ENCODE measurements at regions not wholly inside any gene's neighbourhood (a gene's known extent, or its start where the extent isn't known, plus 50 kb on each side); places are given as distances from the start of the nearest gene placed in this dataset.

DNA sequence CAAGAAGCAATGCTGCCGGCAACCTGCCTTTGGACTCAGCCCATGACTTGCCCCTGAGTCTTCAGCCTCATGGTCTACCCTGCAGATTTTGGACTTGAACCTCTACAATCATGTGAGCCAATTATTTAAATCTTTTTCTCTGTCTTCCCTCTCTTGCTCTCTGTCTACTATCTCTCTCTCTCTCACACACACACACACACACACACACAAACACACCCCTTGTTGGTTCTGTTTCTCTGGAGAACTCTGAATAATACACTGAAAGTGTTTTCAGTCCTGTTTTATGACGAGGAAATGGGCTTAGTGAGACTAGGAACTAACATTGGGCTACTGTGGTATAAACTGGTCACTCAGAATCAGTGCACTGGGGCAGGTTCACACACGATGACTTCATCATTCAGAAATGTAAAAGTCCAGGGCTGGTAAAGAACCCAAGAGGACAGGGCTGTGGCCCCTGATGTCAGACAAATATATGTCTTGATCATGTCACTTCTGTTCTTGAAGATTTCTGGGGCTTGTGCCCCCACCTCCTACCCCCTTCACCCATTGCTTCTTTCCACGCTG is 266.1 kb upstream of the SIX2 start:
- H3K9me3 ChIP-seq (replicated peaks; ENCODE audit: control insufficient read depth, low read depth, low read length), result no peaks in the 10 kb centered on the region
- WGBS (ENCODE audit: insufficient coverage), result 75% methylated on average over 3 of the region's 4 CpGs
- peaks cover 36% of the 10 kb centered on the region for H3K4me1 ChIP-seq (ENCODE audit: control insufficient read depth, insufficient read depth, low read length)
- H3K36me3 ChIP-seq (ENCODE audit: control insufficient read depth, insufficient read depth, low read length), result no peaks in the 10 kb centered on the region
- peaks cover 4% of the 10 kb centered on the region for H3K27me3 ChIP-seq (ENCODE audit: control insufficient read depth, insufficient read depth, low read length)
- DNase-seq, result no peak
- no peak overlapping the region for H3K4me3 ChIP-seq (ENCODE audit: low read length)
- H3K27ac ChIP-seq (ENCODE audit: low read length), result no peak overlapping the region

DNA sequence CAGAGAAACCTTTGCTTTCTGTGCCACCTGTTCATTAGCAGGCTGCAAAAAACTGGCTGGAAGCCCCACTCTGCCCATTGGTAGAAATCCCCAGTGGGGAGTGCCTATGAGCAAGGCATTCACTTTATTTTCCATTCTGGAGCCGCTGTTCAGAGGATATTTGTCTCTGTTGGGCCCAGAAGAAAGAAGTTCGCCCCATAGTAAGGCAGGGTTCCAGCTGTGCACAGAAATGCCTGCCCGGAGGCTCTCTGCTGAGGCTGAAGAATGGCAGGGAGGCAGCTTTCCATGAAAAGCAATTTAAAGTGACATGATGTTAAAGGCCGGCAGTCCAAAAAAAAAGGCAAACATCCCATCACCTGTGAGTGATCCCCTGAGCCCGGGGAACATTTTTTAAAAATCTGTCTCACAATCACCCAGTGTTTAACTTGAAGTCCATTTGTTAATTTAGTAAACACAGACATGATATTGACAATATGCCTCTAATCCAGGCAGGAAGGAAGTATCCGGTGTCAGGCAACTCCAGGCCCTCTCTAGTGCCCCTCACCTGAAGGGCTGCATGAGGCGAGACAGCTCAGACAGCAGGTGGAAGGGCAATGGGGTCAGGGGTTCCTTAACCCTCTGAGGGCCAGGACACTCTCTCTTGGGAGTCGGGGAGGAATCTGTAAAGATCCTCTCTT is 265.1 kb upstream of the SIX2 start:
- H3K27me3 ChIP-seq (ENCODE audit: control insufficient read depth, insufficient read depth, low read length), result peaks cover 4% of the 10 kb centered on the region
- H3K4me3 ChIP-seq (ENCODE audit: low read length), result no peak overlapping the region
- DNase-seq, result peak; percentile 54
- WGBS (ENCODE audit: insufficient coverage), result 89% methylated on average over 1 of the region's 8 CpGs
- peaks cover 36% of the 10 kb centered on the region for H3K4me1 ChIP-seq (ENCODE audit: control insufficient read depth, insufficient read depth, low read length)
- H3K9me3 ChIP-seq (replicated peaks; ENCODE audit: control insufficient read depth, low read depth, low read length), result no peaks in the 10 kb centered on the region
- H3K27ac ChIP-seq (ENCODE audit: low read length), result no peak overlapping the region
- no peaks in the 10 kb centered on the region for H3K36me3 ChIP-seq (ENCODE audit: control insufficient read depth, insufficient read depth, low read length)

DNA sequence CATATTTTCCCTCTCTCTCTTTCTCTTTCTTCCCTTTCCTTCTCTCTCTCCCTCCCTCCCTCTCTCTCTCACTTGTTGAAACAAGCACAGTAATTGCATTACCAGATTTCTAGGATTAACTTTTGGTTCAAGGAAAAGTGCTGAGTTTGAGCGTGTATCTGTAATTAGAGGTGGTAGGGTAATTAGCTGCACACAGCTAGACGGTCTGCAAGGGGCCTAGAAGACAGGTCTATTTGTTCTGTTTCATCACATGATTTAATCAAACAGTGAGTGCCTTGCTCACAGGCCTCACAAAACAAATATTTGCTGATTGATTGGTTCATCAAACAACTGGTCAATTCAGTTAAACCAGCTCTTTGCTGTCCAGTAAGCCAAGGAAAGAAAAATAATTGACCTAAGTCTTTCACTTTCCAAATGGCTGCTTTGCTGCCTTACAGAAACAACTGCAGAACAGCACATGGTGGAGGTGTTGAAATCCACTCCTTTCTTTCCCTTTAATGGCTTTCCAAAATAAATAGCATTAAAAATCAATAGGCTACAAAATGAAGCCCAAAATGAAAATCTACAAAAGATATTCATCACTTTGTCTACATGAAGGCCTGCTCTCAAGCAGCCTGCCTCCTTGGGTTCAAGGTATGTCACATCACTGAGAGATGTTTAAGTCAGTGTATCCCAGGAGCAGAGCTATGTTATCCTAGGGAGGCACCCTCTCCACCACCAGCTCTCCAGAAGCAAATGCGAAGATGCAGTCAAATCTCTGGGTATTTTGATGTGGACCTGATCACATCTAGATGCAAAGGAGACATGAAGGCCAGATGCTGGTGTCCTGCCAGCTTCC is 264.4 kb upstream of the SIX2 start:
- WGBS (ENCODE audit: insufficient coverage), result no CpG with 5 or more reads among the region's 3 CpGs
- Histone ChIP-seq H3K36me3 (ENCODE audit: control insufficient read depth, insufficient read depth, low read length) (no peaks in the 10 kb centered on the region), H3K4me1 (ENCODE audit: control insufficient read depth, insufficient read depth, low read length) (peaks cover 36% of the 10 kb centered on the region), H3K27me3 (ENCODE audit: control insufficient read depth, insufficient read depth, low read length) (peaks cover 4% of the 10 kb centered on the region), H3K27ac (ENCODE audit: low read length) (no peak overlapping the region), H3K4me3 (ENCODE audit: low read length) (no peak overlapping the region), H3K9me3 (replicated peaks; ENCODE audit: control insufficient read depth, low read depth, low read length) (no peaks in the 10 kb centered on the region)
- DNase-seq, result no peak

DNA sequence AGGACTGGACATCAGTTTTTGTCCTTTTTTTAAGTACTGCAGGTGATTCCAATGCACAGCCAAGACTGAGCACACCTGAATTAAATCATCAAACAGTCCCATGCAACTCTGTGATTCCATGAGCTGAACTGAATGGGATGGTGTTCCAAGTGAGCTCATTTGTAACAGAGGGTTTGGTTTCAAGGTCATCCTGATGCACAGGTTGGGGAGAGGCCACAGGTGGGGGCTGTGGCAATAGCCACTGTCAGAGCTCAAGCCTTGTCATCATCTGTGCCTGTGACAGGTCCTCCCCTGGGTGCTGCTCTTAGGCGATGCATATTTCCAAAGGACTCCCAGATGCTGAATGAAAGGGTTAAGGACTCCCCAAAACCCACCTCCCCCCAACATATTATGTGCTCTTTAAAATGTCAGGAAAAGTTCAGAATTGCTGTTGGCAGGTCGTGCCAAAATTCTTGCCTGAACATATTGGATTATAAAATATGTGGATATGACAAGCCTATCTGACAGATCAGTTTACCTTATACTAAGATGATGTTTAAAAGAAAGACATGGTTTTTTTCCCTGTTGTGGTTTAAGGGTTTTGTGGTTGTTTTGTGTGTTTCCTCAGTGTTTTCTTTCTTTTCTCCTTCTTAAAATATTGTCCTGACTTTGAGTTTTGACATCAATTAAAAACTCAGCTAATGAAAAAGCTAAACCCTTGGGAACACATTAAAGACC is 263.5 kb upstream of the SIX2 start:
- no peaks in the 10 kb centered on the region for H3K36me3 ChIP-seq (ENCODE audit: control insufficient read depth, insufficient read depth, low read length)
- H3K27ac ChIP-seq (ENCODE audit: low read length), result no peak overlapping the region
- no CpG with 5 or more reads among the region's 2 CpGs for WGBS (ENCODE audit: insufficient coverage)
- DNase-seq, result no peak
- H3K4me1 ChIP-seq (ENCODE audit: control insufficient read depth, insufficient read depth, low read length), result peaks cover 27% of the 10 kb centered on the region
- H3K27me3 ChIP-seq (ENCODE audit: control insufficient read depth, insufficient read depth, low read length), result peaks cover 3% of the 10 kb centered on the region
- no peak overlapping the region for H3K4me3 ChIP-seq (ENCODE audit: low read length)
- no peaks in the 10 kb centered on the region for H3K9me3 ChIP-seq (replicated peaks; ENCODE audit: control insufficient read depth, low read depth, low read length)

DNA sequence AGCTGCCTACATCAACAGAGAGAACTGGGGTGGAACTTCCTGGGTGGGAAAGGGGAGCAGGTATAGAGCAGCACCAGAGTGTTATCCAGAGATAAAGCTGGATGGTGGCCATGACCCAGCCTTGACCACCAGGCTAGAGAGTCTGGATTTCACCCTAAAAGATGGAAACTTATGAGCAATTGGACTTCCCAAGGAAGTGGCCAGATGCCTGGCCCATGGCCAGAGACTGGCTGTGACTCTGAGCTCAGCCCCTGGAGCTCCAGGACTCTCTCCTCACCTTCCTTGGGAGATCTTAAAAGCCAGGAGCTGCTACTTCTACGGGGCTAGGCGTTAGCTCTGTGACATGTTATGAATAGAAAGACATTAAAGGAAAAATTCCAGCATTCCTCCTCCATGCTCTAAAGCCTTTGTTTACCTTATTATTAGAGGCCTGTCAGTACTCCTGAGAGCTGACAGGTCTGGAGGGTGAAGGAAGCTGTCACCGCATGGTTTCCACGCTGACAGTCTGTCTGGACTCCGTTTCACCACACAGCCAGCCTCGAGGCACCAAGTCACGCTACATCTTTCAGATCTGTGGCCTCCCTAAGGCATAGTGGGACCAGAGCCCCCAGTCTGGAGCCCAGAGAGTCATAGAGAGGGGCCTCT is 260.0 kb upstream of the SIX2 start:
- DNase-seq, result no peak
- H3K4me3 ChIP-seq (ENCODE audit: low read length), result no peak overlapping the region
- H3K27me3 ChIP-seq (ENCODE audit: control insufficient read depth, insufficient read depth, low read length), result peaks cover 2% of the 10 kb centered on the region
- H3K36me3 ChIP-seq (ENCODE audit: control insufficient read depth, insufficient read depth, low read length), result no peaks in the 10 kb centered on the region
- no peaks in the 10 kb centered on the region for H3K9me3 ChIP-seq (replicated peaks; ENCODE audit: control insufficient read depth, low read depth, low read length)
- no peak overlapping the region for H3K27ac ChIP-seq (ENCODE audit: low read length)
- peaks cover 12% of the 10 kb centered on the region for H3K4me1 ChIP-seq (ENCODE audit: control insufficient read depth, insufficient read depth, low read length)
- 68% methylated on average over 4 of the region's 7 CpGs for WGBS (ENCODE audit: insufficient coverage)

DNA sequence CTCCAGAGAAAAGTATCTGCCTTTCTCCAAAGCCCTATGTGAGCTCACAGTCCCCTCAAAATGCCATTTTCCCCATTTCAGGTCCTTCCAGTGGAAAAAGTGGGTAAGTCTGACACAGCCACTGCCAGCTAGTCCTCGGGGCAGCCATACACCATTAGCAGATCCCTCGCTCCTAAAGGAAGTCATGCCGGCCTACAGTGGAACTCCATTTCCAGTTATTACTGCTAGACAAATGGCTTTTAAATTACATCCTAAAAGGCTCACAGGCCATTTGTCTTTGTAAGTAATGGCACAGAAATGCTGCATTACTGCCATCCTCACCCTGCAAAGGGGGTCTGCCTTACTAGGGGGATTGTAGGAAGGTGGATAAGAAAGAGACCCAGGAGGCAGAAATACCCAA is 259.4 kb upstream of the SIX2 start:
- no peak overlapping the region for H3K27ac ChIP-seq (ENCODE audit: low read length)
- no peak overlapping the region for H3K4me3 ChIP-seq (ENCODE audit: low read length)
- H3K9me3 ChIP-seq (replicated peaks; ENCODE audit: control insufficient read depth, low read depth, low read length), result no peaks in the 10 kb centered on the region
- H3K4me1 ChIP-seq (ENCODE audit: control insufficient read depth, insufficient read depth, low read length), result peaks cover 9% of the 10 kb centered on the region
- no peaks in the 10 kb centered on the region for H3K36me3 ChIP-seq (ENCODE audit: control insufficient read depth, insufficient read depth, low read length)
- peaks cover 2% of the 10 kb centered on the region for H3K27me3 ChIP-seq (ENCODE audit: control insufficient read depth, insufficient read depth, low read length)
- WGBS (ENCODE audit: insufficient coverage), result 81% methylated on average over 3 of the region's 3 CpGs
- DNase-seq, result no peak

DNA sequence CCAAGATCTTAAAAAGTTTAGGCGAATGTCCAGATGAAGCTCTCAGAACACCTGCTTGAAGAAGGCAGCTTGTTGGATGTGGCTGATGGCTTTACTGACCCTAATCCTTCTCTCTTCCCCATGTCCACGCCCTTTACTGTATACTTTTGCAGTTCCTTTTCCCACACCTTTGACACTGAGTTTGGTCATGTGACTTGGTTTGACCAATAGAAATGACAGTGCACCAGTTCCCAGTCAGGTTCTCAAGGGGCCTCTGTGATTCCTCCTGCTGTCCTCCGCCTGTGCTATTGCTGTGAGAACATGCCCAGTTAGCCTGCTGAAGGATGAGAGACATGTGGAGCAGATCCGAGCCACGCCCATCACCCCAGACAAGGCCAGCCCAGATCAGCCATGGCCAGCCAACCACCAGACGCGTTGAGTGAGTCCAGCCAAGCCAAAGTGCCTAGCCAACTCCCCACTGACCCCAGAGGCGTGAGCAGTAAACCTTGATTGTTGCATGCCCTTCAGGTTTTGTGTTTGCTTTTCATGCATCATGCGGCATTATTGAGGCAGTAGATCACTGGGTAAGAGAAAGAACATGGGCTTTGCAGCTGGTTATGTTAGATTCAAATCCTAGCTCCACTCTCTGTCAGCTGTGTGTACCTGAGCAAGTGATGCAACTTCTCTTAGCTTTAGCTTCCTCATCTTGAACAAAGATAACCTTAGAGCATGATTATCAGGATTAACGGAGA is 258.0 kb upstream of the SIX2 start:
- Histone ChIP-seq H3K27ac (ENCODE audit: low read length) (no peak overlapping the region), H3K27me3 (ENCODE audit: control insufficient read depth, insufficient read depth, low read length) (peaks cover 4% of the 10 kb centered on the region), H3K36me3 (ENCODE audit: control insufficient read depth, insufficient read depth, low read length) (no peaks in the 10 kb centered on the region), H3K4me3 (ENCODE audit: low read length) (no peak overlapping the region), H3K9me3 (replicated peaks; ENCODE audit: control insufficient read depth, low read depth, low read length) (no peaks in the 10 kb centered on the region), H3K4me1 (ENCODE audit: control insufficient read depth, insufficient read depth, low read length) (peaks cover 9% of the 10 kb centered on the region)
- WGBS (ENCODE audit: insufficient coverage), result 95% methylated on average over 6 of the region's 10 CpGs
- DNase-seq, result no peak

DNA sequence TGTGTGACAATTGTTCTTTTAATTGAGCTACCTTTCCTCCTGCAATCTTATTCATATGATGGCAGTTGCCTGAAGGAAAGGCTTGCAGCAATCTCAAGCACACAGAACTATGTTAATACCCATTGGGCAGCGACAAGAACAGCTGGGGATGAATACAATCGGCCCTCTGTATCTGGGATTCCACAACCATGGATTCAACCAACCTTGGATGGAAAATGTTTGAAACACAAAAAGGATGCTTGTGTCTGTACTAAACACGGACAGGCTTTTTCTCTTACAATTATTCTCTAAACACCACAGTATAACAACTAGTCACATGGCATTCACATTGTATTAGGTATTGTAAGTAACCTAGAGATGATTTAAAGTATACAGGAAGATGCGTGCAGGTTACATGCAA is 256.1 kb upstream of the SIX2 start:
- no peak for DNase-seq
- Histone ChIP-seq H3K9me3 (replicated peaks; ENCODE audit: control insufficient read depth, low read depth, low read length) (no peaks in the 10 kb centered on the region), H3K36me3 (ENCODE audit: control insufficient read depth, insufficient read depth, low read length) (no peaks in the 10 kb centered on the region), H3K4me3 (ENCODE audit: low read length) (no peak overlapping the region), H3K27ac (ENCODE audit: low read length) (no peak overlapping the region), H3K27me3 (ENCODE audit: control insufficient read depth, insufficient read depth, low read length) (peaks cover 2% of the 10 kb centered on the region), H3K4me1 (ENCODE audit: control insufficient read depth, insufficient read depth, low read length) (peaks cover 17% of the 10 kb centered on the region)
- no CpG with 5 or more reads among the region's 4 CpGs for WGBS (ENCODE audit: insufficient coverage)

Measured in muscle of leg (tissue), 3 donors.